Activated CD8-positive, alpha-beta T cell treated with anti-CD3 and anti-CD28 coated beads for 36 hours (primary cell): ENCODE measurements at regions not wholly inside any gene's neighbourhood (a gene's known extent, or its start where the extent isn't known, plus 50 kb on each side); places are given as distances from the start of the nearest gene placed in this dataset.

Experiments used
- ATAC-seq: fragments of 200-7000 bp; cut with Tn5 transposase; one replicate; pipeline ENCODE4 v1.10.0; 2021; ENCODE audit warnings: mild to moderate bottlenecking, moderate library complexity
- CTCF ChIA-PET: fragments of 350-600 bp; sonication (Branson Sonifier 250); formaldehyde crosslinking; loops from one replicate; lab custom pipeline; 2021; ENCODE audit warnings: antibody characterized with exemption; lab: Charles Lee
- POLR2A ChIA-PET: fragments of 350-600 bp; sonication (Branson Sonifier 250); formaldehyde crosslinking; loops from one replicate; lab custom pipeline; 2021; ENCODE audit warnings: antibody characterized with exemption; lab: Charles Lee
- DNase-seq: peaks from one replicate; pipeline ENCODE4 v3.0.0-alpha.2; 2020
- H3K27ac Mint-ChIP-seq: one replicate; pipeline ENCODE4 v1.8.0; 2021; ENCODE audit warnings: mild to moderate bottlenecking, mixed read lengths
- H3K27me3 Mint-ChIP-seq: one replicate; pipeline ENCODE4 v1.8.0; 2021; ENCODE audit warnings: mixed read lengths
- H3K36me3 Mint-ChIP-seq: one replicate; pipeline ENCODE4 v1.8.0; 2021; ENCODE audit warnings: low read depth, mixed read lengths
- H3K4me1 Mint-ChIP-seq: one replicate; pipeline ENCODE4 v1.8.0; 2021; ENCODE audit warnings: low read depth, mixed read lengths
- H3K4me3 Mint-ChIP-seq: one replicate; pipeline ENCODE4 v1.8.0; 2021; ENCODE audit warnings: mild to moderate bottlenecking, moderate library complexity, mixed read lengths
- H3K9me3 Mint-ChIP-seq: one replicate; pipeline ENCODE4 v1.8.0; 2021; ENCODE audit warnings: mixed read lengths
- intact Hi-C: fragments of 100-400 bp; cut with micrococcal nuclease; formaldehyde crosslinking; loops from one replicate; pipeline ENCODE4 v1.10.0; 2022
- TF ChIP-seq, protein P1 (sequence below): fragments of 200-600 bp; IDR thresholded peaks from one replicate; pipeline ENCODE4 v1.8.0; 2022; ENCODE audit warnings: antibody characterized with exemption, mild to moderate bottlenecking

DNA sequence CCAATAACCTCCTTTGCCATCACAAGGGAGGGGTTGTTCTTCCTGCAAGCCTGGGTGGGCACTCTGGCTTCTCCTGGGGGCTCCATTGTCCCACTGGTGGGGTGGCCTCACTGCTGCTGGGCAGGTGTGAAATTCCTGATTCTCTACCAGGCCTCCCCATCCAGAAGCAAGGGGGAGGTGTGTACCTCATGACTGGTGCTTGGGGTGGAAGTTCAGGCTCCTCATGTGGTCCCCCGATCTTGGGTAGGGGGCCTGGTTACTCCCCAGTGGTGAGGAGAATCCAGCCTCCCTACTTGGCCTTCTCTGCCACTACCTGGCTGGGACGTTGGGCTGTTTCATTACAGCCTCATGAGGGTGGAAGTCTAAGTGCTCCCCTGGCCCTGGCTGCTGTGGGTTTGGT, 433.9 kb downstream of the IRX2 start:
- DNase-seq = no peak
- H3K4me1 Mint-ChIP-seq = no peaks in the 10 kb centered on the region
- no peaks in the 10 kb centered on the region for H3K36me3 Mint-ChIP-seq
- CTCF ChIA-PET = no interaction called here
- TF ChIP-seq, protein P1, sequence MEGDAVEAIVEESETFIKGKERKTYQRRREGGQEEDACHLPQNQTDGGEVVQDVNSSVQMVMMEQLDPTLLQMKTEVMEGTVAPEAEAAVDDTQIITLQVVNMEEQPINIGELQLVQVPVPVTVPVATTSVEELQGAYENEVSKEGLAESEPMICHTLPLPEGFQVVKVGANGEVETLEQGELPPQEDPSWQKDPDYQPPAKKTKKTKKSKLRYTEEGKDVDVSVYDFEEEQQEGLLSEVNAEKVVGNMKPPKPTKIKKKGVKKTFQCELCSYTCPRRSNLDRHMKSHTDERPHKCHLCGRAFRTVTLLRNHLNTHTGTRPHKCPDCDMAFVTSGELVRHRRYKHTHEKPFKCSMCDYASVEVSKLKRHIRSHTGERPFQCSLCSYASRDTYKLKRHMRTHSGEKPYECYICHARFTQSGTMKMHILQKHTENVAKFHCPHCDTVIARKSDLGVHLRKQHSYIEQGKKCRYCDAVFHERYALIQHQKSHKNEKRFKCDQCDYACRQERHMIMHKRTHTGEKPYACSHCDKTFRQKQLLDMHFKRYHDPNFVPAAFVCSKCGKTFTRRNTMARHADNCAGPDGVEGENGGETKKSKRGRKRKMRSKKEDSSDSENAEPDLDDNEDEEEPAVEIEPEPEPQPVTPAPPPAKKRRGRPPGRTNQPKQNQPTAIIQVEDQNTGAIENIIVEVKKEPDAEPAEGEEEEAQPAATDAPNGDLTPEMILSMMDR = no peak
- H3K4me3 Mint-ChIP-seq = no peak overlapping the region
- POLR2A ChIA-PET = no interaction called here
- H3K27ac Mint-ChIP-seq = no peak overlapping the region
- H3K27me3 Mint-ChIP-seq = peaks cover 4% of the 10 kb centered on the region
- no peak for ATAC-seq
- H3K9me3 Mint-ChIP-seq = peaks cover 2% of the 10 kb centered on the region
- intact Hi-C loops = no loop called here

DNA sequence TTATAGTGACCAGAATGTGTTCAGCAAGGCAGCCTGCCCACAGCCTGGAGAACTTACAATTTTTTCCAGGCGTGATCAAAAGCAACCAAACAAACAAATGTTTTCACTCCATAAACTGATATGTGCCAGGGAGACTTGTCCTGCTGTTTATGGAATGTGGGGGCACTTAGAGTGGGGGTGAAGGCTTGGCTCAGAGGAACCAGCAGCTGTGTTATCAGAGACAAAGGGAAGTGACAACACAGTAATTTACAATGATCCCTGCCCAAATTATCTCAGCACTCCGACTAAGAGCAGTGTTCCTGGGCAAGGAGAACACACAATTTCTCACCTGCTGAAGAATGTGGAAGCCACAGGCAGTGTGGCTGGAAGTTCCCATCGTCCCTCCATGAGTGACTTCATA, 429.1 kb upstream of the IRX4 start:
- intact Hi-C loops = no loop called here
- TF ChIP-seq, protein P1 = no peak
- DNase-seq (no peak), ATAC-seq (no peak)
- Mint-ChIP-seq H3K36me3 (no peaks in the 10 kb centered on the region), H3K9me3 (peaks cover 2% of the 10 kb centered on the region), H3K27me3 (no peaks in the 10 kb centered on the region), H3K4me1 (no peaks in the 10 kb centered on the region), H3K27ac (no peak overlapping the region), H3K4me3 (no peak overlapping the region)
- ChIA-PET CTCF (no interaction called here), POLR2A (no interaction called here)

DNA sequence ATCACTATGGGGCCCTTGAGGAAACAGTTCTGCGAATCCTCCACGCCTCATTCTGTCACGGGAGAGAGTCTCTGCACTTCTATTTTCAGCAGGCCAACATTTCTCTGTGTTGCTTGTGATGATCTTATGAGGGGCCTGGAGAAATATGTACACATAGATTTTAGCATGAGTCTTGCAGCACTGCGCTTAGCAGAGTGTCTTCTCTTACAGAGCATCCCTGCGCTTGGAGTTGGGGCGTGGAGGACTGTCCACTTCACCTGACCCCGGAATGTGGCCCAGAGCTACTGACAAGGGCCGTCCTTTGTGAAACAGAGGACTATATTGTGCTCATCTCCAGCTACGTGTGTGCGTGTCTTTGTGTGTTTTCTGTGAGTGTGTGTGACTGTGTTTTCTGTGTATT, 428.2 kb upstream of the IRX4 start:
- intact Hi-C loops = no loop called here
- Mint-ChIP-seq H3K36me3 (no peaks in the 10 kb centered on the region), H3K27me3 (no peaks in the 10 kb centered on the region), H3K4me1 (no peaks in the 10 kb centered on the region), H3K4me3 (no peak overlapping the region), H3K9me3 (peaks cover 2% of the 10 kb centered on the region), H3K27ac (no peak overlapping the region)
- POLR2A ChIA-PET = no interaction called here
- TF ChIP-seq, protein P1 = no peak
- CTCF ChIA-PET = no interaction called here
- ATAC-seq (no peak), DNase-seq (no peak)

DNA sequence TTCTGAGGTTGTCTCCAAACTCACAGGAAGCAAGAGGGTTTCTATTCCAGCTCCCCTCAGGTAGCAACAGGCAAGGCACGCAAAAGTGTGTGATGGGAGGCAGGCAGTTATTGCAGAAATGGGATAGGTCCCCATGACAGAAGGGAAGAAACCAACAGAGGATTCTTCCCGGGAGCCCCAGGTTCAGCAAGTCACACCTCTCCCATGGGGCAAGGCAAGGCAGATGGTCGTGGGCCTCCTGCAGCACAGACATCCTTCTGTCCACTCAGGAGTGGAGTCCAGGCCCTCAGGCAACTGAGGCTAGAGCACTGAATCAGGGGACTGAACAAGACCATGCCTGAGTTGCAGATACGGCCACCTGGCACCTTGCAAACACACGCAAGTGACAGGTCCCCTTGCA, 424.9 kb upstream of the IRX4 start:
- Mint-ChIP-seq H3K4me1 (no peaks in the 10 kb centered on the region), H3K27me3 (peaks cover 3% of the 10 kb centered on the region), H3K9me3 (no peaks in the 10 kb centered on the region), H3K4me3 (no peak overlapping the region), H3K27ac (no peak overlapping the region), H3K36me3 (no peaks in the 10 kb centered on the region)
- TF ChIP-seq, protein P1 = no peak
- intact Hi-C loops = no loop called here
- ATAC-seq = no peak
- ChIA-PET CTCF (no interaction called here), POLR2A (no interaction called here)
- no peak for DNase-seq

DNA sequence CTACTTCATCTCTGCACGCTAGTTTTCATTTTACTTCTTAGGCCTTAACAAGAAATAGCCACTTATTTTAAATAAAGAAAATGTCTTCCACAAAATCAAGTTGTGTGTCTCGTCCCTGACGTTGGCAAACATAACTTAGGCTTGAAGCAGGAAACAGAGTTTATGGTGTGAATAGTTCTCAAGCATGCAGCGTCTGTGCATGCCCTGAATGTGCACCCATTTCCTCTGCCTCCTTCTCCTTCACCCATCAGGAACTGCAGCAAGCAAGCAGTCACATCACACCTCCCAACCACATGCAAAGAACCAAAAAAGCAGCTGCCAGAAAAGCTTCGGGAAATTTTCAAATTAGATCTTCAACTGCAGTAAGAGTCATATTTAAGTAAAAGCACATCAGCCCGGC, 424.0 kb upstream of the IRX4 start:
- CTCF ChIA-PET = no interaction called here
- no peaks in the 10 kb centered on the region for H3K4me1 Mint-ChIP-seq
- no peak overlapping the region for H3K27ac Mint-ChIP-seq
- no peak for DNase-seq
- H3K9me3 Mint-ChIP-seq = no peaks in the 10 kb centered on the region
- TF ChIP-seq, protein P1 = no peak
- H3K4me3 Mint-ChIP-seq = no peak overlapping the region
- intact Hi-C loops = no loop called here
- peaks cover 4% of the 10 kb centered on the region for H3K27me3 Mint-ChIP-seq
- POLR2A ChIA-PET = no interaction called here
- H3K36me3 Mint-ChIP-seq = no peaks in the 10 kb centered on the region
- no peak for ATAC-seq
